ENCODE measurements at regions not wholly inside any gene's neighbourhood (a gene's known extent, or its start where the extent isn't known, plus 50 kb on each side); places are given as distances from the start of the nearest gene placed in this dataset.
"Not testable (repeated sequence)": the region's sequence is repeated elsewhere in the genome, so short reads cannot be mapped to it uniquely, and the experiment has no call there.

- Histone ChIP-seq H3K79me2 (ENCODE audit: control insufficient read depth, insufficient read depth, low read length) (no peaks in the 10 kb centered on the region), H3K27me3 (ENCODE audit: control insufficient read depth, insufficient read depth, low read length) (no peaks in the 10 kb centered on the region), H3K4me2 (ENCODE audit: extremely low read depth, insufficient read depth, low read length) (no peak overlapping the region), H3K36me3 (ENCODE audit: control insufficient read depth, insufficient read depth, low read length) (no peaks in the 10 kb centered on the region), H4K20me1 (ENCODE audit: control insufficient read depth, extremely low read depth, insufficient read depth, low read length) (no peaks in the 10 kb centered on the region), H2AFZ (ENCODE audit: low read length) (no peak overlapping the region), H3K27ac (ENCODE audit: insufficient read depth, low read length) (no peak overlapping the region), H3K9ac (ENCODE audit: insufficient read depth, low read length) (no peak overlapping the region), H3K4me3 (replicated peaks in 1 of 4; ENCODE audit: control extremely low read depth in 1 of 4, insufficient read depth in 1 of 4, low read depth in 3 of 4, low read length in 4 of 4) (no peak overlapping the region), H3K9me3 (ENCODE audit: control insufficient read depth, insufficient read depth, low read depth, low read length) (no peaks in the 10 kb centered on the region), H3K4me1 (ENCODE audit: control insufficient read depth, extremely low read depth, insufficient read depth, low read length) (no peaks in the 10 kb centered on the region)
- TF ChIP-seq EZH2 (IDR thresholded peaks at IDR 0.05; ENCODE audit: low read length, missing control alignments) (no peak), CTCF (conservative IDR thresholded peaks at IDR 0.05 in 1 of 2, IDR thresholded peaks at IDR 0.05 in 1 of 2; ENCODE audit: low read depth in 1 of 2, low read length in 2 of 2) (no peak)
- DNase-seq (ENCODE audit: low read depth in 2 of 2): no peak
Measured at GRCh38 chr4:160546201-160546600, 1443.3 kb downstream of the RAPGEF2 start.

GRCh38 chr4:160549951-160550519 lies 1447.2 kb downstream of the RAPGEF2 start:
- H3K79me2 ChIP-seq (ENCODE audit: control insufficient read depth, insufficient read depth, low read length); H2AFZ ChIP-seq (ENCODE audit: low read length); H3K4me2 ChIP-seq (ENCODE audit: extremely low read depth, insufficient read depth, low read length); H3K36me3 ChIP-seq (ENCODE audit: control insufficient read depth, insufficient read depth, low read length); H3K4me3 ChIP-seq (replicated peaks in 1 of 4; ENCODE audit: control extremely low read depth in 1 of 4, insufficient read depth in 1 of 4, low read depth in 3 of 4, low read length in 4 of 4); H4K20me1 ChIP-seq (ENCODE audit: control insufficient read depth, extremely low read depth, insufficient read depth, low read length); DNase-seq (ENCODE audit: low read depth in 2 of 2); H3K9ac ChIP-seq (ENCODE audit: insufficient read depth, low read length); H3K4me1 ChIP-seq (ENCODE audit: control insufficient read depth, extremely low read depth, insufficient read depth, low read length); H3K27me3 ChIP-seq (ENCODE audit: control insufficient read depth, insufficient read depth, low read length); H3K27ac ChIP-seq (ENCODE audit: insufficient read depth, low read length); H3K9me3 ChIP-seq (ENCODE audit: control insufficient read depth, insufficient read depth, low read depth, low read length): not testable (repeated sequence)

DNA sequence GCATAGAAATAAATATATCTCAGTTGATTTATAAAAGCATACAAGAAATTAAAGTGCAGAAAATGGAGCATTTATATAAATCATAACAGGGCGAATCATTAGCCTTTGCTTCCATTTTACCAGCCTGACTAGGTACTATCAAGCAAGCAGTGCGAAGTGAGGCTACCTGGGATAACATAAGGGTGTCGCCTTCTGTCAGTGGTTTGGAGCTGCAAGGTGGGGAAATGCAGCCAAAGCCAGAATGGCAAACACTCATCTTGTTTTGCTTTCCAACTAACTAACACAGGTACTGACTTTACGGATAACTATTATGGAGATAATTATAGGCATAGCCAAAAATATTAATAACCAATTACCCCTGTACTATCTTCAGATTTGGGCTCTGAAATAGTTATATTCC lies 1459.8 kb downstream of the RAPGEF2 start:
- no peaks in the 10 kb centered on the region for H3K4me1 ChIP-seq (ENCODE audit: control insufficient read depth, extremely low read depth, insufficient read depth, low read length)
- no peaks in the 10 kb centered on the region for H3K36me3 ChIP-seq (ENCODE audit: control insufficient read depth, insufficient read depth, low read length)
- no peaks in the 10 kb centered on the region for H3K79me2 ChIP-seq (ENCODE audit: control insufficient read depth, insufficient read depth, low read length)
- no peak overlapping the region for H3K27ac ChIP-seq (ENCODE audit: insufficient read depth, low read length)
- no peak for DNase-seq (ENCODE audit: low read depth in 2 of 2)
- H2AFZ ChIP-seq (ENCODE audit: low read length): no peak overlapping the region
- H3K4me3 ChIP-seq (replicated peaks in 1 of 4; ENCODE audit: control extremely low read depth in 1 of 4, insufficient read depth in 1 of 4, low read depth in 3 of 4, low read length in 4 of 4): no peak overlapping the region
- no peak overlapping the region for H3K9ac ChIP-seq (ENCODE audit: insufficient read depth, low read length)
- H3K9me3 ChIP-seq (ENCODE audit: control insufficient read depth, insufficient read depth, low read depth, low read length): no peaks in the 10 kb centered on the region
- TF ChIP-seq CTCF (conservative IDR thresholded peaks at IDR 0.05 in 1 of 2, IDR thresholded peaks at IDR 0.05 in 1 of 2; ENCODE audit: low read depth in 1 of 2, low read length in 2 of 2): no peak
- TF ChIP-seq EZH2 (IDR thresholded peaks at IDR 0.05; ENCODE audit: low read length, missing control alignments): no peak
- no peak overlapping the region for H3K4me2 ChIP-seq (ENCODE audit: extremely low read depth, insufficient read depth, low read length)
- H3K27me3 ChIP-seq (ENCODE audit: control insufficient read depth, insufficient read depth, low read length): no peaks in the 10 kb centered on the region
- H4K20me1 ChIP-seq (ENCODE audit: control insufficient read depth, extremely low read depth, insufficient read depth, low read length): no peaks in the 10 kb centered on the region

Data from fibroblast of lung (primary cell).